NCI-H1694 treated with DMSO at 0.1 percent for 48 hours (cell line): ENCODE measurements at regions not wholly inside any gene's neighbourhood (a gene's known extent, or its start where the extent isn't known, plus 50 kb on each side); places are given as distances from the start of the nearest gene placed in this dataset.

Experiments
- DNase-seq: peaks from one replicate; lab custom pipeline; 2025; lab: John Stamatoyannopoulos, UW

DNA sequence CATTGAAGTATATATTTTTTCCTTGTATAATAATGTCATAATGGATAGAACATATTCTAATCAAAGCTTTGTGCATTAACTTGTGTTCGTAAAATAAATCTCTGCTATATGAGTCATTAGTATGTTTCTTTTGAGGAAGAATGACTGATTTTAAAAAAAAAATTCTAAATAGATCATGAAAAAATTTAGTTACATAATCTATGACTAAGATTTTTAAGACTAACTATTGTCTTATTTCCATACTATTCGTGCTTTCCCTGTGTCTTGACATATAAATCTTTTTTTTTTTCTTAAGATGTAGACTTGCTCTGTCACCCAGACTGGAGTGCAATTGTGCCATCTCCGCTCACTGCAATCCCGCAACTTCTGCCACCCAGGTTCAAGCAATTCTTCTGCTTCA, 226.1 kb downstream of the DSEL start:
- DNase-seq: no peak

GRCh38 chr18:67285583-67285982, 230.9 kb downstream of the DSEL start:
- DNase-seq: no peak

DNA sequence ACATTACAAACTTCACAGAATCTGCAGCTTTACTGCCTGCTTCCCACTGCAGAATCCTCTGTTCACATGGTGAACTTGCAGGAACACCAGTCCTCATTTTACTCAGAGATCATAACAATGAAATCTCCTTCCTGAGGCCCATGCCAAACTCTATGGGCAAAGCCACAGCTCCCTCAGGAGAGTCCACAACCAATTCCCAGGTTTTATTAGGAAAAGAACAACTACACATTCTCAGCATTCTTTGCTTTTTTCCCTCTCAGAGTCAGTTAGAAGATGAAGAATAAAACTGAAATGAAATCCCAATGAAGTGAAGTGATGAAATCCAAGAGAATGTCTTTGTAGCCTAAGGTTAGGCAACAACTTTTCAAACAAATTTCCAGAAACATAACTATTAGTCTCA, 233.7 kb downstream of the DSEL start:
- DNase-seq: no peak

- no peak for DNase-seq
These were observed 234.8 kb downstream of the DSEL start for GRCh38 chr18:67281746-67282145.

DNA sequence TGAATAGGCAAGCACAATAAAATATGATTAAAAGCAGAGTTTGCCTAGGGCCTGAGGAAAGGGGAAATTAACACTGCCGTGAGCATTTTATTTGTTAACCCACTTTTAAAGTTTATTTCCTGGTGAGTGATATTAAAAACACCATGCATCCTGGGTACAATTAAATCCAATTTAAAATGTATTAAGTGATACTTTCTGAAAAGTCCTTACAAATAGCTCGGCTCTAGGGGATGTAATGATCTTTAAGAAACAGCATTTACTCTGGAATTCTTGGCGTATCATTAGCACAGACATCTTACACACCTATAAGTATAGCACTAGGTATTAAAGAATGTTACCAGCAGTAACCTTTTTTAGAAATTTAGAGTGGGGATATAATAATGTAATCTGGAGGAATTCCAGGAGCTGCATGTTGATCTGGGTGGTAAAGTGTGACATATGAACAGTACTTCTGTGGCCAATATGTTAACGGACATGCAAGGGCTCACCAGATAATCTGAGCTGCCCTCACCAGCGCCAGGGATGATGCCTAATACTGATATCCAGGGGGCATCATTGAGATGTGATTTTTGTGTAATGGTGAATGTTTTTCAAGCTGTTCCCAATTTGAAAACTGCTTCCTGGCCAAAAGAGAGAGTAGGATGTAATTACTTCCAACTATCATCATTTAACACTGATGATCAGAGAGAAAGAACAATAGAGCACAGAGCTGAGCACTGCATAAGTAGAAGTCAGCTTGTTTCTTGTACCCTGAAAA, 235.9 kb downstream of the DSEL start:
- no peak for DNase-seq

DNA sequence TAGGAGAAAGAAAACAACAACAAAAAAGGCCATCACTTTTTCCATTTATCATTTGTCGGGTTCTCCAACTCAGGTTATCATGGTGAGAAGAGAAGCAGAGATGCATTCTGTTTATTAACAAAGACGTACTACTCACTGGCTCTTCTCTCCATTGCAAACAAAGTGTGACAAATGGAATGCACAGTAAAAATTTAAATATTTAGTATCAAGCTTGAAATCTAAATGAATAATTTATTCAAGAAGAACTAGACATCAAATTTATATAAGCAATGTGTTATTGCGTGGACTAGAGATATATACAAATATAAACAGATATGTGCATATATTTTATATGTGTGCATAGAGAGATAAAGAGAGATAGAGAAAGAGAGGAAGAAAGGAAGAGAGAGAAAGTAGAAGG, 236.5 kb downstream of the DSEL start:
- no peak for DNase-seq

- no peak for DNase-seq
These were observed 237.5 kb downstream of the DSEL start for GRCh38 chr18:67278984-67279383.

DNA sequence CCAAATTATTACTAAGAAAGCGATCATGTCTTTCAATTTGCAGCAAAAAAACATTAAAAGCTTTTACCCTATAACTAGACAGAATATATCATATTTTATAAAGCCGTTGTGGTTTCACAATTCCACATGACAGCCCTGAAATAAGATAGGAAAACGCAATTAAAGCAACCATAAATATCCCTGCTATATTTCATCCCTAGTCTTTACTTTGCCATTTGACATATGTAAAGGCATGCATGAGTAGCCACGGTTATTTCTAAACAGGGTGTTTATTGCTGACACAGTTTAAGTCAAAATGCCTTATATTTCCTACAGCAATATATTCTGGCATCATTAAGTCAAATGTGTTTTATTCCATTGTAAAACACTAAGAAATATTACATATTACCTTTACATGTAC, 239.9 kb downstream of the DSEL start:
- DNase-seq: peak; percentile 52

DNA sequence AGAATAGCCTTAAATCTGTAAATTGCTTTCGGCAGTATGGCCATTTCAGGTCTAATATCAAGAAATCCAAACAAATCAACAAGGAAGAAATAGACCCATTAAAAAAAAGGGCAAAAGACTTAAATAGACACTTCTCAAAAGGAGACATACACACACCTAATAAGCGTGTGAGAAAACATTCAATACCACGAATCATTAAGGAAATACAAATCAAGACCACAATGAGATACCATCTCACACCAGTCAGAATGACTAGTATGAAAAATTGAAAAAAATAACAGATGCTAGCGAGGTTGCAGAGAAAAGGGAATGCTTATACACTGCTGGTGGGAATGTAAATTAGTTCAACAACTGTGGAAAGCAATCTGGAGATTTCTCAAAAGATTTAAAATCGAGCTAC, 243.2 kb downstream of the DSEL start:
- no peak for DNase-seq

DNA sequence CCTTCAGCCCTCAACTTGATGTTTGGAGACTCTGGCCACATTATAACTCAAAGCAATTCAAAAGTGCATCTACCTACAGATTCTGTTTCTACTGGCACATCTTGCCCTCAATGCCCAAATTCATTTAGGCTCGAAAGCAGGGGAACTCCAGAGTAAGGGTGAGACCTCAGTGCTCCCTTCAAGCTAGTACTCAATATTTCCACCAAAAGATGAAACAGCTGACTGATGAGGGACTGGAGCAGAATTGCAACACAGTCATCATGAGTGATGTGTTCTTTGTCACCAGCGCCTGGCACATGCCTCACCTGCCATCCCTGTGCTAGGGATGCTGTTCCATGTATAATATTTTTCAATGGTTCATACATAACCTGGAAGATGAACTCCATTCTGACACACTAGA, 247.3 kb downstream of the DSEL start:
- DNase-seq: no peak

DNA sequence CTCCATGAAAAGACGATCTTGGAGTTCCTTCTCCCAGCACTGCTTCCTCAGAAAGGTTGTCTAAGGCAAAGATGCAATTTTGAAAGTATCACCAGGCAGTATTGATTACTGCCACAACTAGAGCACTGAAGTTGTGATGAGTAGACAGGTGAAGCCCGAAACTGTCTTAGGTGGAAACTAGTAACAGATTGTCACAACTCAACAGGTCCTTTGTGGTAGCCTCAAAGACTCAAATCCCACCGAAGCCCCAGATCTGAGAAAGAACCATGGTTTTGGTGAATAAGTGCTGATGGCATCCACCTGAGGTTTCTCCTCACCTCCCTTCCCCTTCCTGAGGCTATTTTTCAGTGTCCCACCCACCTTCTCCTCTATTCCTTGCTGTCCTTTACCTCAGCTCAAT, 248.0 kb downstream of the DSEL start:
- no peak for DNase-seq

DNA sequence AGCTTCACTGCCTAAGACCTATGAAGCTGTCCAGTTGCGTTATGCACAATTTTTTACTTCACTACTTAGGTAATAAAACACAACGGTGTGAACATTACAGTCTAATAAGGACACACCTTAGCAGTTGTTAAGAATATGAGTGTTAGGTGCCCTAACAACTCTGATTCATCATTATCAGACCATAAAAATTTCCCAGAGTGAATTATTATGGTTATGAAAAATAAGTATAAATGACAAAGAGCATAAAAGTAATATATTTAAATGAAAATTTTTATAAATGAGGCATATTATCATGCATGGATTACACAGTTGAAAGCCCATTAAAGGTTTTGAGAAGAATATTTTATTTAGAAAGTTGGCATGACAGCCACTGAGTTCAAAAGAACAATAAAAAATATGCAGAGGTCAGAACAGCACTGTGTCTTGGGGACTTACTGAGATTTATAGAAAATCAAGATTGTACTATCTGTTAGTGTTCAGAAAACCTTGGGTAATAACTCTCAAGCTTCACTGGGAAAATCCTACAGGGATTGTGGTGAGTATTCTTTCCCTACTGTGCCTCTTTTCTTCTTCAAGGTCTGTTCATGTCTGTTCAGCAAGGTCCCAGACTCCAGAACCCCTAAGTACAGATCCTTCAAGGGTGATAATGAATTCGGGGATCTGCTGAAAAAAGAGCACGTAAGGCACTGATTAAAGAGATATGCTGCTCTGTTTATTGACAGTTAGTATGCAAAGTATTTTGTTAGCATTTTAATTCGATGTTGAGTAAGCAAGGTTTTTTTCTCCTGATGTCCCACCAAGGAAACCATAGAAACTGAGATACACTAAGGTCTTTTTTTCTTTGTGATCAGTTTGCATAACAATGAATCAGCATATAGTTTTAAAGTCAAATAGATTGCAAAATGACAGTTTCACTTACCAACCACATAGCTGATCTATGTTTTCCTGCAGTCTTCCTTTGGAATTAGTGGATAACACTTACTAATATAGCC, 250.0 kb downstream of the DSEL start:
- no peak for DNase-seq

GRCh38 chr18:67265464-67266245, 250.9 kb downstream of the DSEL start:
- no peak for DNase-seq

DNA sequence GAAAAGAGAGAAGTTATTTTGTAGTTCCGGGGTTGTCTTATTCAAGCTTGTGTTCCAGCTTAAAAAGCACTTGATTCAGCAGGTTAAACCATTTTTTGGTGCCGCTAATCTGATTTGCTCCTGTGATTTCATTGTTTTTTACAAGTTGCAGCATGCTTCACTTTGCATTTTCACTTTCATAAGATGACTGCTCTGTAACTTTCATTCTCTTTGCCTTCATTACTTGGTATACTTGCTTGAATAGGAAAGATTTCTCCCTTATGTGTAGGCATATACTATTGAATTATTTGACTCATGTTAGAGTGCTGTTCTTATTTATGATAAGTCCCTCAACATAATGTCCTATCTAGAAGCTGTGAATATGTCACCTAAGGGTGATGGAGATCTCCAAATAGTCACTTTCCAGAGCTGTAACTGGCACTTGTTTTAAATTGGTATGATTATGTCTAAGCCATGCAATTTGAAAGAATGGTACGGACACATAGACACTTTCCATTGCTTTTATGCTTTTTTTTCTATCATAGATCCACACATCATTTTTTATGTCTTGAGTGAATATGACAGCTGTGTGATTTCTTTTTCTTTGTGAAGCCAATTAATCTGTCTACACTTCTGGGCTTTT, 254.5 kb downstream of the DSEL start:
- DNase-seq: no peak

GRCh38 chr18:67260841-67261240, 255.7 kb downstream of the DSEL start:
- DNase-seq: no peak

DNA sequence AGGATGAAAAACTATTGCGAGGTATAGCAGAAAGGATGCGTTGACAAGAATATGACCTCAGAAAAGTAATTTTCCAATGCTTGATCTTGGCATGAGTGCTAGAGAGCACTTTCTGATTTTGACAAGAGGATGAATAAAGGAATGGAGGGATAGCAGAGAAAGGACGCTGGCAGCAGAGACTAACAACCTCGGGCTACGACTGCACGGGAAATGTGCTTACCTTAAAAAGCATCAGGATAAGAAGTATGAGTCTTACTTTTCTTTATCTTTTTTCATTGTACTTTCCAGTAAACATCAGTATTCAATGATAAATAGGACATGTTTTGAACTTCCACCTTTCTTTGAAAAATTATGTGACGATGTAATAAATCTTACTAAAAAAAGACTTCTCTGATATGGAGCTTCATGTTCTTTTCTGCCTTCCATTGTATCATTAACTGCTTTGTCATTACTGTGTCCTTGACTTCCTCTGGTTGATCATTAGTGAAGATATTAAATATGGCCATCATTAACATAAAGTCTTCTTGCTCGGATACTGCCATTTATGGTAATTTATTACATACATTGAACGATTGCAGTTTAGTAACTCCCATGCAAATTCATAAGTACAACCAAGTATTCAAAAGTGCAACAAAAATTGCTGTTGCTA, 265.6 kb downstream of the DSEL start:
- no peak for DNase-seq

DNA sequence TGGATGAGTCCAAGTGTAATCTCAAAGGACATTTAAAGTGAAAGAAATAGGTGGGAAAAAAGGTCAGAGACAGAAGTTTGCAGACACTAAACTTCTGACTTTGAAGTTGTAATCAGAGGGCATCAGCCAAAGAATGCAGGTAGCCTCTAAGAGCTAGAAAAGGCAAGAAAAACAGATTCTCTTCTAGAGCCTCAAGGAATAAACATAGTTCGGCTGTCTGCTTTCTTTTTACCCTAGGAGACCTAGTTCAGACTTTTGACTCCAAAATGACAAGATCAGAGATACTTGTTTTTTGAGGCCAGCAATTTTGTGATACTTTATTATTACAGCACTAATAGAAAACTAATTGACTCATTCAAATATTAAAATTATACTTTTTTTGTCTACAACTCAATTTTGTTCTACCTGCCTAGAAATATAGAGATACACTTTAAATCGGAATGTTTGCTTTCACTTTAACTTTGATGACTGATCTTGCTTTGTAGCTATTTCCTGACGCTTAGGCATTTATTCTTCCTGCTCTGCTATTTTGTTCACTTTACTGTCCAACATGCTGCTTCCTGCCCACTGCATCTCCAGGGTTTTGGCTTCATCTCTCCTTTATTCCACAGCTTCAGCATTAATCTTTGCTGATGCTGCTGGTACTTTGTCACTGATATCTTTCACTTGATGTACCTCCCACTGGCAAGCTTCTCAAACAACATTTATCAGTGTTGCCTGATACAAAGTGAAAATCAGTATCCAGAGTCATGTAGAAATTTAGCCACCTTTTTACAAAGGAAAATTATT, 272.5 kb downstream of the DSEL start:
- DNase-seq: no peak

DNA sequence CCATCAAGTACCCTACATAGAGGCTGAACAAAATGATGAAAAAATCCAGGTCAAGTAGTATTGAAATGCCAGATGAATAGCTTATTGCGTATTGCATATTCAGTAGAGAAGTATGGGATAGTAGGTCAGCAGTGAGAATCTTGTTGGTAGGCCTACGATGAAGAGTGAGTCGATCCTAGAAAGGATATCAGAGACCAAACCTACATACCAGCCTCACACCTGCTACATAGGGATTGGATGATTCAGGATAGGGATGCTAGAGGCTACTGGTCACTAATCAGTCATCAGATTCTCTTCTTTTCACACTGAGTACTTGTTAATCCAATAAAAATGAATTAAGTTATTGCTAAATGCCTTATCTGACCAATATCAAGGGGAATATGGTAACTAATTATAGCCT, 274.5 kb downstream of the DSEL start:
- no peak for DNase-seq

GRCh38 chr18:67241299-67241698, 275.2 kb downstream of the DSEL start:
- no peak for DNase-seq

DNA sequence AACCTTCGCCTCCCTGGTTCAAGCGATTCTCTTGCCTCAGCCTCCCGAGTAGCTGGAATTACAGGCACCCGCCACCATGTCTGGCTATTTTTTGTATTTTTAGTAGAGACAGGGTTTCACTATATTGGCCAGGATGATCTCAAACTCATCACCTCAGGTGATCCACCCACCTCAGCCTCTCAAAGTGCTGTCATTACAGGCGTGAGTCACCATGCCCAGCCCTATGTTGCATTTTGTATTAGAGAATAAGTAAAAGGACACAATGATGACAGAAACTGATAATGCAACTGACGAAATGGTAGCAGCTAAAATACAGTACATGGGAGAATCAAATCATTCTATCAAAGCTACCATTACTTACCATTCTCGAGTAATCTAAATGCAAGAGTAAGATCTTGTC, 276.7 kb downstream of the DSEL start:
- DNase-seq: no peak

DNA sequence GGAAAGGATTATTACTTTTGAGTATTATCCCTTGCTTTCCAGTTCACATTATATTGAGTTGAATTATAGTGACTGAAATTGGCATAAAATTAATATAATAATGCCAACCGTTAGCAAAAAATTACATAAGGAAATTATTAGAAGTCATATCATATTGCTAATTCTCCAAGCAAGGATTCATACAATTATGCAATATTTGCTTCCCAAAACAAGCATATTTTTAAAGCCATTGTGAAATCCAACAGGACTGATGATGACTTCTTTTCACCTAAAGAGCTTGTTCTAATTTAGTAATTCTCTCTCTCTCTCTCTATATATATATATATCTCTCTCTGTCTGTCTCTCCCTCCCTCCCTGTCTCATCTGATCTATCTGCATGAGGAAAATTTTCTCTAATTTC, 283.5 kb downstream of the DSEL start:
- no peak for DNase-seq
